HG03442 (cell line): ENCODE measurements at regions not wholly inside any gene's neighbourhood (a gene's known extent, or its start where the extent isn't known, plus 50 kb on each side); places are given as distances from the start of the nearest gene placed in this dataset.

Experiments used
- ATAC-seq: cut with Tn5 transposase; IDR thresholded peaks from one replicate; pipeline ENCODE4 v1.9.1; 2021; ENCODE audit warnings: mild to moderate bottlenecking, moderate library complexity; ENCODE audit not compliant: unreplicated experiment

- no peak for ATAC-seq
Measured at GRCh38 chr14:54172114-54172513, 215.5 kb upstream of the BMP4 start.

- no peak for ATAC-seq
Measured at GRCh38 chr14:54172562-54172961, 215.9 kb upstream of the BMP4 start.

GRCh38 chr14:54173802-54174201, 217.2 kb upstream of the BMP4 start:
- no peak for ATAC-seq

- ATAC-seq = no peak
Measured at GRCh38 chr14:54174457-54174856, 217.8 kb upstream of the BMP4 start.

GRCh38 chr14:54175298-54175942, 218.8 kb upstream of the BMP4 start:
- ATAC-seq = no peak

GRCh38 chr14:54177019-54177418, 219.8 kb upstream of the CDKN3 start:
- ATAC-seq = no peak

GRCh38 chr14:54177641-54178621, 218.9 kb upstream of the CDKN3 start:
- ATAC-seq = no peak

GRCh38 chr14:54182419-54183045, 214.3 kb upstream of the CDKN3 start:
- no peak for ATAC-seq

GRCh38 chr14:54186821-54187763, 209.7 kb upstream of the CDKN3 start:
- no peak for ATAC-seq

- ATAC-seq = no peak
Measured at GRCh38 chr14:54188064-54188666, 208.6 kb upstream of the CDKN3 start.

GRCh38 chr14:54189333-54189732, 207.5 kb upstream of the CDKN3 start:
- no peak for ATAC-seq

GRCh38 chr14:54189748-54190354, 207.0 kb upstream of the CDKN3 start:
- ATAC-seq = no peak

GRCh38 chr14:54191846-54192245, 205.0 kb upstream of the CDKN3 start:
- ATAC-seq = no peak

- ATAC-seq = no peak
Measured at GRCh38 chr14:54192610-54193009, 204.2 kb upstream of the CDKN3 start.

GRCh38 chr14:54193871-54194270, 202.9 kb upstream of the CDKN3 start:
- no peak for ATAC-seq

GRCh38 chr14:54194501-54194900, 202.3 kb upstream of the CDKN3 start:
- no peak for ATAC-seq

GRCh38 chr14:54197369-54197768, 199.4 kb upstream of the CDKN3 start:
- ATAC-seq = no peak

- ATAC-seq = no peak
Measured at GRCh38 chr14:54200726-54201125, 196.1 kb upstream of the CDKN3 start.

GRCh38 chr14:54202288-54202687, 194.5 kb upstream of the CDKN3 start:
- ATAC-seq = no peak

- ATAC-seq = no peak
Measured at GRCh38 chr14:54206516-54206915, 190.3 kb upstream of the CDKN3 start.
